Osteocyte (in vitro differentiated cells): ENCODE measurements at regions not wholly inside any gene's neighbourhood (a gene's known extent, or its start where the extent isn't known, plus 50 kb on each side); places are given as distances from the start of the nearest gene placed in this dataset.

Experiments
- DNase-seq: peaks from one replicate; pipeline ENCODE4 v3.0.0; 2021; ENCODE audit warnings: mixed read lengths; ENCODE audit not compliant: unreplicated experiment; ENCODE audit errors: extremely low spot score
- H3K27ac Mint-ChIP-seq: one replicate; pipeline ENCODE4 v1.8.0; 2021; ENCODE audit warnings: mild to moderate bottlenecking, mixed read lengths; ENCODE audit not compliant: unreplicated experiment
- H3K27me3 Mint-ChIP-seq: one replicate; pipeline ENCODE4 v1.8.0; 2021; ENCODE audit warnings: mixed read lengths; ENCODE audit not compliant: unreplicated experiment
- H3K36me3 Mint-ChIP-seq: one replicate; pipeline ENCODE4 v1.8.0; 2021; ENCODE audit warnings: mixed read lengths; ENCODE audit not compliant: unreplicated experiment
- H3K4me1 Mint-ChIP-seq: one replicate; pipeline ENCODE4 v1.8.0; 2021; ENCODE audit warnings: mixed read lengths; ENCODE audit not compliant: unreplicated experiment
- H3K4me3 Mint-ChIP-seq: one replicate; pipeline ENCODE4 v1.8.0; 2021; ENCODE audit warnings: mild to moderate bottlenecking, moderate library complexity, mixed read lengths; ENCODE audit not compliant: unreplicated experiment
- H3K9me3 Mint-ChIP-seq: one replicate; pipeline ENCODE4 v1.8.0; 2021; ENCODE audit warnings: mixed read lengths; ENCODE audit not compliant: unreplicated experiment
- CTCF ChIP-seq: fragments of 200-600 bp; sonication (generic); IDR thresholded peaks from 2 replicates; pipeline ENCODE4 v1.5.0; 2021; ENCODE audit warnings: antibody characterized with exemption, mild to moderate bottlenecking, moderate library complexity

DNA sequence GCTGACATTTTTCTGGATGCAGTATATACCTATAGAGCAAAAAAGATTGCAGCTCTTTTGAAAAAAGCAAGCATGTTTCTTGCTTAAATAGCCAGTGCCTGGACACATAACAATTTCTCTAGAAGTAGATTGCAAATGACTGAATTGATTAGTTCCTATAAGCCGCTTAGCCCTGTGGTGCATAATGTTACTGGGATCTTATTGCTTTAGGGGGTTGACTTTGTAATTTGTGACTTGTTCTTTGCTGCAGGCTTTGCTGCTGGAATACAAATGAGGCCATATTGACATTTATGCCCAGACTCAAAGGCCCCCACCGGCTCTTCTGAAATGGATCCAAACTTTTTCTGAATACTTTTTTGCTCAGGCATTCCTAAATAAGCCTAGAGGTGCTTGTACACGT, 182.6 kb downstream of the SH3BP4 start:
- Mint-ChIP-seq H3K4me3 (no peak overlapping the region), H3K27me3 (no peaks in the 10 kb centered on the region), H3K27ac (no peak overlapping the region), H3K9me3 (no peaks in the 10 kb centered on the region), H3K4me1 (peaks cover 3% of the 10 kb centered on the region), H3K36me3 (no peaks in the 10 kb centered on the region)
- peak; percentile 23 for DNase-seq
- no peak for TF ChIP-seq CTCF

GRCh38 chr2:235135195-235135965, 183.6 kb downstream of the SH3BP4 start:
- H3K4me1 Mint-ChIP-seq, result peaks cover 3% of the 10 kb centered on the region
- no peak overlapping the region for H3K4me3 Mint-ChIP-seq
- no peaks in the 10 kb centered on the region for H3K36me3 Mint-ChIP-seq
- TF ChIP-seq CTCF, result no peak
- no peaks in the 10 kb centered on the region for H3K9me3 Mint-ChIP-seq
- H3K27me3 Mint-ChIP-seq, result no peaks in the 10 kb centered on the region
- no peak overlapping the region for H3K27ac Mint-ChIP-seq
- DNase-seq, result peak; percentile 54

GRCh38 chr2:235135990-235136561, 184.3 kb downstream of the SH3BP4 start:
- peak overlapping the region; percentile 30 for H3K4me3 Mint-ChIP-seq
- H3K9me3 Mint-ChIP-seq, result no peaks in the 10 kb centered on the region
- TF ChIP-seq CTCF, result peak; percentile 88
- H3K4me1 Mint-ChIP-seq, result peaks cover 3% of the 10 kb centered on the region
- H3K27ac Mint-ChIP-seq, result no peak overlapping the region
- no peaks in the 10 kb centered on the region for H3K27me3 Mint-ChIP-seq
- no peaks in the 10 kb centered on the region for H3K36me3 Mint-ChIP-seq
- DNase-seq, result peak; percentile 92

DNA sequence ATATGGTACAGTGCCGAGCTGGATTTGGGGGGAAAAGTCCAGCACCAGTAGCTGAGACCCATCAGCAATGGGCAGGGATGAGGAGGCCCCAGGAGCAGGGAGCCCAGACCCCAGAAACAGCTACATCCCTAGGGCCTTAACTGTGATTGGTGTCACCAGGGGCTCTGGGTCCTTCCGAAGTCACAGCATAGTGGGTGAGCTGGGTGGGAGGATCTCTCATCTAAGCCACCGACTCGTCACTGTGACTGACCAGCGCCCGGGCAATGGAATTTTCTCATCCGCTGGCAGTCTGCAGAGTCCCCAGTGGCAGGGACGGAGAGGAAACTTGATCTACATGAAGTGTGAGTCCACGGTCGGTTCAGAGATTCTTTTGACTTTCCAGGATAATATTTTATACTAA, 186.5 kb downstream of the SH3BP4 start:
- no peaks in the 10 kb centered on the region for H3K36me3 Mint-ChIP-seq

More for the DNA sequence above, 186.5 kb downstream of the SH3BP4 start:
- H3K9me3 Mint-ChIP-seq, result no peaks in the 10 kb centered on the region
- no peak overlapping the region for H3K4me3 Mint-ChIP-seq
- H3K27me3 Mint-ChIP-seq, result peaks cover 3% of the 10 kb centered on the region
- peaks cover 2% of the 10 kb centered on the region for H3K4me1 Mint-ChIP-seq
- no peak overlapping the region for H3K27ac Mint-ChIP-seq
- TF ChIP-seq CTCF, result no peak
- peak; percentile 80 for DNase-seq
